Hematopoietic multipotent progenitor cell treated with erythropoietin and hydrocortisone succinate and interleukin-3 and kit ligand, for 15 days (in vitro differentiated cells): ENCODE measurements at regions not wholly inside any gene's neighbourhood (a gene's known extent, or its start where the extent isn't known, plus 50 kb on each side); places are given as distances from the start of the nearest gene placed in this dataset.

Experiments used
- DNase-seq: peaks from one replicate; pipeline ENCODE4 v3.0.0-alpha.2; 2015; ENCODE audit warnings: low spot score

DNA sequence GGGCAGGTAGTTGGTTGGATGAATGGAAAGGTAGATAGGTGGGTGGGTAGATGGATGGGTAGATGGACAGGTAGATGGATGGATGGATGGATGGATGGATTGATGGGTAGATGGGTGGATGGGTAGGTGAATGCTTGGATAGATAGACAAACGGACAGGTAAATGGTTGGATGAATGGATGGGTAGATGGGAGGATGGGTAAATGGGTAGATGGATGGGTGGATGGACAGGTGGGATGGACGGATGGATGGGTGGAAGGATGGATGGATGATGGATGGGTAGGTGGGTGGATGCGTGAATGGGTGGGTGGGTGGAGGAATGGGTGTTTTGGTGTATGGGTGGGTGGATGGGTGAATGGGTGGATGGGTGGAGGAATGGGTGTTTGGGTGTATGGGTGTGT is 50.1 kb upstream of the ASAP2 start:
- DNase-seq, result no peak

- DNase-seq, result no peak
Measured at GRCh38 chr2:9154061-9154460, 52.6 kb upstream of the ASAP2 start.

GRCh38 chr2:9153643-9153980 is 53.0 kb upstream of the ASAP2 start:
- no peak for DNase-seq

DNA sequence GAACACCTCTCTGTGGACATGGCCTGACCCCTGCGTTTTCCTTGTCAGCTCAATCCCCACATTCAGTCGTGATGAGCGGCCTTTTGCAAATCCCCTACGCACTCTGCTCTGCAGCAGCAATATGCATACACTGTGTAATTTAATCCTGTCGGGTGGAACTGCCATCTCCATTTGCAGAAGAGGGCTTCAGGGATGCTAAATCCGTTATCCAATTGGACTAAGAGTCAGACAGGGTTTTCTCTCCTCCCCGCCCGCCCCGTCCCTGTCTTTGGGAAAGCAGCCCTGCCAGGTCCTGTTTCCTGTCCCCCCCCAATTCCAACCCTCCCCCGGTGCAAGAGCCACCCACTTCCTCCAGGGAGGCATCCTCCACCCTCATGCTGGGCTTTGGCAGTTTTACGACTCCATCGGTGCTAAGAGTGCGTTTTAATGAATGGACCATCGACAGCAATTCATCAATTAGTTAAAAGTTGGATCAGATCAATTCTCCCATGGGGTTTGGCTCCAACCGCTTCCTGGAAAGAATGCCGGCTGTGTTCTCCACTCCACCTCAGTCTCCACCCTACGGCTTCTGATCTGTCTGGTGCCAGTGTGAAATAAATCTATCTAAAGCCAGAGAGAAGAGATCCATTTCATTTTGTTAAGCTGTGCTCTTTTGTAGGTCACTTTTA is 53.5 kb upstream of the ASAP2 start:
- DNase-seq, result no peak

GRCh38 chr2:9150906-9151305 is 55.7 kb upstream of the ASAP2 start:
- no peak for DNase-seq

DNA sequence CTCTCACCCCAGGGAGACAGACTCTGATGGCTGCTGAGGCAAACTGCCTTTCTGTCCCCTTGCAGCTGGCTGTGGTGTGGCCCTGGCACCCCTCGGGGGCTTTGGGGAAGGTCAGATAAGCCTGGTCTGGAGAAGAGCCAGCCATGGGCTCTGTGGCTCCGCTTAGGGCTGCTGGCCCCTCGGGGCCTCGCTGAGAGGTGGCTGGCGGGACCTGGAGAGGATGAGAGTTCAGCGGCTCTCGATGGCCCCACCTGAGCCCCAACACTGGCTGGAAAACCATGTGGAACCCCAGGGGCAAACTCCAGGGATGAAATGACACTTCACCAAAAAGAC is 56.1 kb upstream of the ASAP2 start:
- DNase-seq, result no peak

- DNase-seq, result no peak
Measured at GRCh38 chr2:9149726-9150567, 56.7 kb upstream of the ASAP2 start.

DNA sequence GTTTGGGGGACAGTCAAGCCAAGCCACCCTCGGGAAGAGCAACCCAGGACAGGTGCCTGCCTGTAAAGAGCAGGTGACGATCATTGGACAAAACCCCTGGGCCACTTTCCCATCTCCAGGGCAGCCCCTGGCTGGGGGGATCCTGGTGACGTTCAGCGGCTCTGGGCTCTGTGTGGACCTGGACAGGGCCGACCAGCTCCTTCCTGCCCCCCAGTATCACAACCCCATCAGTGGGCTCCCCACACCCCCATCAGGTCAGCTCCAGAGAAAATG is 57.3 kb upstream of the ASAP2 start:
- DNase-seq, result no peak

DNA sequence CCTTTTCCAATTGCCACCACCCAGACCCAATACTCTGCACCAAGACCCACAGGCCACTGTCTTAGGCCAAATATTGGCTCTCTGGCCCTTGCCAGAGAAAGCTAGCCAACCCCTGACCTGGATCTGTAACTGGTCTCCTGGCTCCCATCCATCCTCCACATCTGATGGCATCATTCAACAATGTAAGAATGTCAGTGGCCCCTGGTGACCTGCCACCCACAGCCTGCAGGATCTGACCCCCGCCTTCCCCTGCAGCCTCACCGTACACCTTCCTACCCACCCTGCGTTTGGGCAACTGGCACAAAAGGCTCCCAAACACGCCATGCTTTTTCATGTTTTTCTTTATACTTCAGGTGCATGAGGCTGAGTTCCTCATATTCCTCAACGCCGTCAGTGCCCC is 60.0 kb upstream of the ASAP2 start:
- no peak for DNase-seq

- no peak for DNase-seq
Measured at GRCh38 chr2:9145752-9146430, 60.7 kb upstream of the ASAP2 start.

DNA sequence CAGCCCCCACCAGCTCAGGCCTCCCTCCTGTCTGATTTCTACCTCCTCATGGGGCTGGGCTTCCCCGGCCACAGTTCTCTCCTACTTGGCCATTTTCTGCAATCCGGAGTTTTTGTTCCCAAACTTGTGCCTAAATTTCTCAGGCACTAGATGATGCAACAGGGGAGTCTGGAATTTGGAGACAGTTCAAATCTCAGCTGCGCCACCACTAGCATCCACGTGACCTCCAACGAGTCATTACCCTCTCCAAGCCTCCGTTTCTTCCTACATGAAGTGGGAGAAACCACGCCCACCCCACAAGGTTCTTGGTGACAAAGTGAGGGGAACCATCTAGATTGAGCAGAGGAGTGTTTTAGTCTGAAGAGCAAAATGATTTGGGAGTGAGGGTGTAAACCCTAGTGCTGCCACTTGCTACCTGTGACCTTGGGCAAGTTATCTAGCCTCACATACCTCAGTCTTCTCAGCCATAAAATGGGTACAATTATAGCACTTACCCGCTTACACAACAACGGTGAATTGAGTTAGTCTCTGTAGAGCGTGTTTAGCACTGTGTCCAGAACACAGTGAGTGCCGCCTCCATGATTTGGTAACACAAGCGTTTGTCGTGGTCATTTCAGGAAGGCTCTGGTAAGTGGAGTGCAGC is 61.4 kb upstream of the ASAP2 start:
- no peak for DNase-seq

DNA sequence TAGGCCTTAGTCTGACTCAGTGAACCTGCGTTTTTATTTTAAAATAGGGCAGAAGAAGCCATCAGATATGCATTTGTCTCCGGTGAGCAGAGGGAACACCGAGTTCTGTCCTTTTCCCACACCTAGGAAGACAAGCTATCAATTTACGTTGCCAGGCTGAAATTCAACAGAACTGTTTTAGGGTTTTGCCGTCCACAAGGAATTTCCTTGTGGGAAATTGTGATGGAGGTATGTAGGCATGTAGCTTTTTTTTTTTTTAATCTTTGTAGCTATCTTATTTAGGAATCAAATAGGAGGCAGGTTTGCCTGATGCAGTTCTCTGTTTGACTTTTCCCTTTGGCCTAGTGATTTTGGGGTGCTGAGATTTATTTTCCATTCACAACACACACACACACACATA is 62.0 kb upstream of the ASAP2 start:
- no peak for DNase-seq

- no peak for DNase-seq
Measured at GRCh38 chr2:9144046-9144445, 62.6 kb upstream of the ASAP2 start.

DNA sequence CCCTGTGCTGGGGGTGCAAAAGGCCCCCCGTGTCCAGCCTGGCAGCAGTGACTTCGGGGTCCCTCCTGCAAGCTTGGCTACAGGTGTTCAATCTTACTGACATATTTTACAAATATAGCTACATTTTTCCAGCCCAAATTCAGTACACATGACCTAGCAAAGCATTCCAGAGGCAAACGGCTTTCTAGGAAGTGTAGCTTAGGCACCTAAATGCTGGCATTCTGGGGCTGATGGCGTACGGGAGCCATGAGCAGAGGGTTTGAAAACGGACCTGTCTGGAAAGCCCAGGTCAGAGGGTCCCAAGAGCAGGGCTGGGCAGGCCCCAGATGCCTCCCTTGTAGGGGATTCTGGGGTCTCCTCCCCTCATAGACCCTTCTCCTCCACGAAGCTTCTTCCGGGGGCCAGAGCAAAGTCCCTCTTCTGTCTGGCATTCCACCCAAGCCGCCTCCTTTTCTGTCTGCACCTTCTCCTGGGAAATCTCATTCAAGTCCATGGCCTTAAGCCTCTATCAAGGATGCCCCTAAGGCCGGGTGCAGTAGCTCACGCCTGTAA is 63.3 kb upstream of the ASAP2 start:
- DNase-seq, result no peak

DNA sequence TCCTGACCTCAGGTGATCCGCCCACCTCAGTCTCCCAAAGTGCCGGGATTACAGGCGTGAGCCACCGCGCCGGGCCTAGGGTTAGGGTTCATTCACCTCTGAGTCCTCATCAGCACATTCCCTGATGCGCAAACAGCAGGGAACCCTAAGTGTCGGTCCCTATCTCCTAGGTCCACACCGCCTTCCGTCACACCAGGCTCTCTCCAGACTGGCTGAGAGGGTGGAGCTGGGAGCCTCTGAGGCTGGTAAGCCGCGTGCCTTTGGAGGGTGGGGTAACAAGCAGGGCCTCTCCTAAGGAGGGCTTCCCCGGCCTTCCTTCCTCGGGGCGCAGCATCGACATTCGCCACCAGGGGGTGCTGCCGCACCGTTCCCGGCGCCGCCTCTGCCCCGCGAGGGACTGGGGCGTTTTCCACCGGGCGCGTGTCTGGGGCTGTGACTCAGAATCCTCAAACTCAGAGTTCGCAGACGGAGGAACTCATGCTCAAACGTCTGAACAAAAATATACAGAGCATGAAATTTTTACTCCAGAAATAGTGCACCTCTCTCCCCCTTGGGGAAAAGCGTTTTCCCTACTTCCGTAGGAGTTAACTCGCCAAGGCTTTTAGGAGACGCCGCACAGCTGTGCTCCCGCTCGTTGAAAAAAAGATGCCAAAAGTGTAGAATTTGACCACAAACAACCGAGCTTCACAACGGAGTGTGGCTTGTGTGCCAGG is 63.9 kb upstream of the ASAP2 start:
- DNase-seq, result peak; percentile 76

DNA sequence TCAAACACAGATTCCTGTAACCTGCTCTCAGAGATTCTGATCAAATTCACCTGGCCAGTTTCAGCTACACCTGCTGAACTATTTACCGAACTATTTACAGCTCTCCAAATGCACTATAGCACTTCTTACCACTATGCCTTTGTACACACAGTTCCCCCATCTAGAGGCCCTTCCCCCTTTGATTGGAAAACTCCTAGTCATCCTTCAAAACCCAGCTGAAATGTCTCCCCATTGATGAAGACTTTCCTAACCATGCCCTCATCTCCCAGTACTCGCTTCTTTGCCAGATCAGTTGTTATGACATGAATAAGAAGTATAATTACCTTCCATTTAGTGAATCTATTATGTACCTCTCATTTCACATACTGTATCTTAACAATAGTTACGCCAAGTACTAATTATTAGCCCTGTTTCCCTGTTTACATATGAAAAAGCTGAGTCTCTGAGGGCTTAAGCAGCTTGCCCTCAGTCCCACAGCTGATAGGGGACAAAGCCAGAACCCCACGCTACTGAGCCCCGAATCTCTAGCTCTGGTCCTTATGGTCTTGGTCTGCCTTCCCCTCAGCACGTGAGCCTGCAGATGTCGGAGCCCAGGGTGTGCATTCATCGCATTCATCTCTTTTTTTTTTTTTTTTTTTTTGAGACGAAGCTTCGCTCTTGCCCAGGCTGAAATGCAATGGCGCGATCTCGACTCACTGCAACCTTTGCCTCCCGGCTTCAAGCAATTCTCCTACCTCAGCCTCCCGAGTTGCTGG is 64.7 kb upstream of the ASAP2 start:
- DNase-seq, result no peak

DNA sequence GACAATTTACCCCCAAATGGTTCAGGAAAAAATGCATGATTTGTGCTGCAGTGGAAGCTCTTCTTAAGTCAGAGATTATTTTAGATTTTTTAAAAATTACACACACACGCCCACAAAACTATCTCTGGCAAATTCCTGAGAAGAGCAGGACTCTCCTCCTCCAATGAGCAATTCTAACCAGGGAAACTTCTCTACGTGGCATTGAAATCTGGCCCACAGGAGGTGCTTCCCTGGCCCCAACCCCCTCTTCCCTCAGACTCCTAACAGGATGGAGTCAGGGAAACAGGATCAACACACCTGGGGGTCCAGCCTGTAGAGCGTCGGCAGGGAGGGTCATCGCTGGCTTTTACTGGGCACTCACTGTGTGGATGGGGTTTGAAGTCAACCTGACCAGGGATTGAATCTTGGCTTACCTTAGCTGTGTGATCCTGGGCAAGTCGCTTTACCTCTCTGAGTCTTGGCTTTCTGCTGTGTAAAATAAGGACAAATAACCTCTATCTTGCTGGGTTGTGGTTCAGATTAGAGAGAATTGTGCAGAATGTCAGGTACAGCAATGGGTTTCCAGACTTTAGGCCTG is 65.4 kb upstream of the ASAP2 start:
- no peak for DNase-seq

GRCh38 chr2:9140645-9141044 is 66.0 kb upstream of the ASAP2 start:
- no peak for DNase-seq

- peak; percentile 52 for DNase-seq
Measured at GRCh38 chr2:9139491-9140443, 66.8 kb upstream of the ASAP2 start.
